ENCODE measurements at regions not wholly inside any gene's neighbourhood (a gene's known extent, or its start where the extent isn't known, plus 50 kb on each side); places are given as distances from the start of the nearest gene placed in this dataset.

DNA sequence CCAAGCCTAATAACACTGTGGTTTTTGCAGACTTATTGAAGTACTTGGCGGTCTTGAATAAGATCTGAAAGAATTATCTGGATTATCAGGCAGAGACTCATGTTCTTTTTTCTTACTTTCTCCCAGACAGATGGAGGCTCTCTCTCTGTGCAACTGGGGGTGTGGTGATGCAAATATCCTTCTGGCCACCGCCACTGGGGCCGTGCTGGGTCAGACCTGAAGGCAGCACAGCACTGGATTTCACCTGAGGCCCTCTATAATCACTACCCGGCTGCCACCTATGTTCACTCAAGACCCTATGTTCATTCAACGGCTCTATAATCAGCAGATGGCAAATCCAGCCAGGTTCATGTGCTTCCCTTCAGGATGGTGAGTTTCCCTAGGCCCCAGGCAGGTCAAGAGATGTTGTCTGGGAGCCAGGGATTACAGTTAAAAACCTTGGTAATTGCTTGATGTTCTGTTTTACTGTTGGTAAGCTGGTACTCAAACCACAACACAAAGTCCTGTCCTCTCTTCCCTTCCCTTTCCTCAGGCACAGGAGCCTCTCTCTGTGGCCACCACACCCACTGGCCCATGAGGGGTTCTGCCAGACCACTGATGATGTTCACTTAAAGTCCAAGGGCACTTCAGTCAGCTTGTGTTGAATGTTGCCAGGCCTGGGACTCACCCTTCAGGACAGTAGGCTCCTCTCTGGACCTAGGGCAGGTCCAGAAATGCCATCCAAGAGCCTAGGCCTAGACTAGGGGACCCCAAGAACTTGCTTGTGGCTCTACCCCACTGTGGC lies 205.3 kb upstream of the GCFC2 start:
- Histone ChIP-seq H3K9me2 (replicated peaks; ENCODE audit: insufficient read depth) (no peaks in the 10 kb centered on the region), H3K4me2 (no peak overlapping the region), H3K27ac (no peak overlapping the region), H3K4me1 (ENCODE audit: insufficient read depth) (no peaks in the 10 kb centered on the region), H2AFZ (no peak overlapping the region), H3K36me3 (replicated peaks; ENCODE audit: insufficient read depth, low read depth) (no peaks in the 10 kb centered on the region), H3K79me2 (no peaks in the 10 kb centered on the region), H3K27me3 (no peaks in the 10 kb centered on the region), H3K4me3 (no peak overlapping the region), H3K9me3 (ENCODE audit: low read depth) (no peaks in the 10 kb centered on the region), H4K20me1 (ENCODE audit: insufficient read depth, poor library complexity, severe bottlenecking) (no peaks in the 10 kb centered on the region)
- no peak for TF ChIP-seq EZH2phosphoT487 (IDR thresholded peaks at IDR 0.05; ENCODE audit: low read depth, severe bottlenecking, unreplicated experiment)
- TF ChIP-seq CTCF (IDR thresholded peaks at IDR 0.05; ENCODE audit: poor library complexity), result no peak
- no peak for TF ChIP-seq EZH2 (IDR thresholded peaks at IDR 0.05; ENCODE audit: borderline replicate concordance)
- WGBS (ENCODE audit: low lambda C conversion rate, missing lambda C conversion rate), result 65% methylated on average over 5 of the region's 5 CpGs
- DNase-seq (ENCODE audit: low spot score), result no peak

DNA sequence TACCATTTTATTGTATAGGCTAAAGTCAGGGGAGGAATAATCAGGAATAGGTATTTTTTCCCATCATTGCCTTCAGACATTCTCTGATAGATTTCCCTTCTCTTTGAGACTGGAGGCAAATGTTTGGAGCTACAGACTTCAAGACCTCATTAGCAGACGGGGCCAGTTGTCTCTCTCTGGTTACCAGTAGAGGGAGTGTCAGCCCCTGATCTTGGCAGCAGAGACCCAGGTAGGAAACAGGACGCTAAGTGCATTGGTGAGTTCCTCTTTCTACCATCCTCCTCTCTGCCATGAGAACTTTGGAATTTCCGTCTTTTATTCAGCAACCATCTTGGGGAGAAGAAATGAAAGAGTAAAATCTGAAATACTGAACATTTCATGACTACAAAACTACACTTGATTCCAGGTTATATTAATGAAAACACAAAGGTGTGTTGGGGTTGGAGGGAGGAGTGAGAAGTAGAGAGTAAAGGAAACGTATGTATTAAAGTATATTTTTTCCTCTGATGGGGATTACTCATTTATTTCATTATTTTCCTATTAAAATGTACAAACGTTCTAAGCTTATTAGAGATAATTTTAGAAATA lies 186.2 kb upstream of the GCFC2 start:
- Histone ChIP-seq H3K9me2 (replicated peaks; ENCODE audit: insufficient read depth) (no peaks in the 10 kb centered on the region), H3K27me3 (no peaks in the 10 kb centered on the region), H3K4me1 (ENCODE audit: insufficient read depth) (no peaks in the 10 kb centered on the region), H3K27ac (no peak overlapping the region), H3K79me2 (no peaks in the 10 kb centered on the region), H3K9me3 (ENCODE audit: low read depth) (peaks cover 2% of the 10 kb centered on the region), H3K36me3 (replicated peaks; ENCODE audit: insufficient read depth, low read depth) (no peaks in the 10 kb centered on the region), H3K4me3 (no peak overlapping the region), H4K20me1 (ENCODE audit: insufficient read depth, poor library complexity, severe bottlenecking) (no peaks in the 10 kb centered on the region), H3K4me2 (no peak overlapping the region), H2AFZ (no peak overlapping the region)
- peak; percentile 65 for TF ChIP-seq CTCF (IDR thresholded peaks at IDR 0.05; ENCODE audit: poor library complexity)
- no peak for TF ChIP-seq EZH2phosphoT487 (IDR thresholded peaks at IDR 0.05; ENCODE audit: low read depth, severe bottlenecking, unreplicated experiment)
- 47% methylated on average over 5 of the region's 5 CpGs for WGBS (ENCODE audit: low lambda C conversion rate, missing lambda C conversion rate)
- peak; percentile 72 for DNase-seq (ENCODE audit: low spot score)

GRCh38 chr2:75894170-75894569 lies 183.5 kb upstream of the GCFC2 start:
- no peak for TF ChIP-seq CTCF (IDR thresholded peaks at IDR 0.05; ENCODE audit: poor library complexity)
- no peak for TF ChIP-seq EZH2phosphoT487 (IDR thresholded peaks at IDR 0.05; ENCODE audit: low read depth, severe bottlenecking, unreplicated experiment)
- TF ChIP-seq EZH2 (IDR thresholded peaks at IDR 0.05; ENCODE audit: borderline replicate concordance), result no peak
- H3K79me2 ChIP-seq, result no peaks in the 10 kb centered on the region
- no peaks in the 10 kb centered on the region for H3K9me2 ChIP-seq (replicated peaks; ENCODE audit: insufficient read depth)
- H3K4me3 ChIP-seq, result no peak overlapping the region
- no peaks in the 10 kb centered on the region for H3K27me3 ChIP-seq
- H2AFZ ChIP-seq, result no peak overlapping the region
- DNase-seq (ENCODE audit: low spot score), result peak; percentile 23
- no peak overlapping the region for H3K27ac ChIP-seq
- WGBS (ENCODE audit: low lambda C conversion rate, missing lambda C conversion rate), result 28% methylated on average over 1 of the region's 1 CpG
- no peaks in the 10 kb centered on the region for H4K20me1 ChIP-seq (ENCODE audit: insufficient read depth, poor library complexity, severe bottlenecking)
- H3K4me2 ChIP-seq, result no peak overlapping the region
- H3K9me3 ChIP-seq (ENCODE audit: low read depth), result no peaks in the 10 kb centered on the region
- H3K36me3 ChIP-seq (replicated peaks; ENCODE audit: insufficient read depth, low read depth), result no peaks in the 10 kb centered on the region
- no peaks in the 10 kb centered on the region for H3K4me1 ChIP-seq (ENCODE audit: insufficient read depth)

Data from hepatocyte (in vitro differentiated cells).